ENCODE measurements at regions not wholly inside any gene's neighbourhood (a gene's known extent, or its start where the extent isn't known, plus 50 kb on each side); places are given as distances from the start of the nearest gene placed in this dataset.

GRCh38 chr18:55737781-55738468, 149.9 kb upstream of the TCF4 start:
- Mint-ChIP-seq H3K27me3 (ENCODE audit: low read depth in 2 of 2) (no peaks in the 10 kb centered on the region), H3K9me3 (peaks cover 2 to 3% of the 10 kb centered on the region in 2 donors), H3K4me3 (no peak overlapping the region), H3K36me3 (no peaks in the 10 kb centered on the region), H3K4me1 (no peaks in the 10 kb centered on the region), H3K27ac (no peak overlapping the region)
- no peak for TF ChIP-seq CTCF (IDR thresholded peaks at IDR 0.05)
- WGBS (ENCODE audit: insufficient coverage) = no CpG with 5 or more reads among the region's 1 CpG
- H3K27ac ChIP-seq (ENCODE audit: low read length) = no peak overlapping the region
- no peak overlapping the region for H3K4me3 ChIP-seq (ENCODE audit: low read length)
- ATAC-seq = no peak
- H3K27me3 ChIP-seq (ENCODE audit: control insufficient read depth, insufficient read depth, low read length) = no peaks in the 10 kb centered on the region
- intact Hi-C loops (cut with micrococcal nuclease) = no loop called here
- H3K9me3 ChIP-seq (ENCODE audit: control insufficient read depth, insufficient read depth, low read length) = no peaks in the 10 kb centered on the region
- no peaks in the 10 kb centered on the region for H3K36me3 ChIP-seq (ENCODE audit: control insufficient read depth, insufficient read depth, low read length)
- no peak for DNase-seq
- H3K4me1 ChIP-seq (ENCODE audit: control insufficient read depth, insufficient read depth, low read length) = no peaks in the 10 kb centered on the region

- no peaks in the 10 kb centered on the region for H3K36me3 ChIP-seq (ENCODE audit: control insufficient read depth, insufficient read depth, low read length)
- Mint-ChIP-seq H3K4me1 (no peaks in the 10 kb centered on the region), H3K9me3 (peaks cover 0 to 3% of the 10 kb centered on the region in 2 donors), H3K27me3 (ENCODE audit: low read depth in 2 of 2) (no peaks in the 10 kb centered on the region), H3K4me3 (no peak overlapping the region), H3K27ac (no peak overlapping the region), H3K36me3 (no peaks in the 10 kb centered on the region)
- H3K27ac ChIP-seq (ENCODE audit: low read length) = no peak overlapping the region
- intact Hi-C loops (cut with micrococcal nuclease) = no loop called here
- WGBS (ENCODE audit: insufficient coverage) = 93% methylated on average over 4 of the region's 4 CpGs
- no peak for ATAC-seq
- no peaks in the 10 kb centered on the region for H3K4me1 ChIP-seq (ENCODE audit: control insufficient read depth, insufficient read depth, low read length)
- no peak for TF ChIP-seq CTCF (IDR thresholded peaks at IDR 0.05)
- no peak overlapping the region for H3K4me3 ChIP-seq (ENCODE audit: low read length)
- H3K9me3 ChIP-seq (ENCODE audit: control insufficient read depth, insufficient read depth, low read length) = no peaks in the 10 kb centered on the region
- H3K27me3 ChIP-seq (ENCODE audit: control insufficient read depth, insufficient read depth, low read length) = no peaks in the 10 kb centered on the region
- no peak for DNase-seq
These were observed 149.3 kb upstream of the TCF4 start for GRCh38 chr18:55737266-55737665.

GRCh38 chr18:55735969-55736368, 148.0 kb upstream of the TCF4 start:
- no peaks in the 10 kb centered on the region for H3K36me3 ChIP-seq (ENCODE audit: control insufficient read depth, insufficient read depth, low read length)
- H3K27ac ChIP-seq (ENCODE audit: low read length) = no peak overlapping the region
- Mint-ChIP-seq H3K9me3 (peaks cover 0 to 3% of the 10 kb centered on the region in 2 donors), H3K27ac (no peak overlapping the region), H3K36me3 (no peaks in the 10 kb centered on the region), H3K4me3 (no peak overlapping the region), H3K4me1 (no peaks in the 10 kb centered on the region), H3K27me3 (ENCODE audit: low read depth in 2 of 2) (no peaks in the 10 kb centered on the region)
- WGBS (ENCODE audit: insufficient coverage) = 79% methylated on average over 3 of the region's 3 CpGs
- H3K4me3 ChIP-seq (ENCODE audit: low read length) = no peak overlapping the region
- TF ChIP-seq CTCF (IDR thresholded peaks at IDR 0.05) = no peak
- DNase-seq (no peak), ATAC-seq (no peak)
- no peaks in the 10 kb centered on the region for H3K9me3 ChIP-seq (ENCODE audit: control insufficient read depth, insufficient read depth, low read length)
- intact Hi-C loops (cut with micrococcal nuclease) = no loop called here
- H3K27me3 ChIP-seq (ENCODE audit: control insufficient read depth, insufficient read depth, low read length) = no peaks in the 10 kb centered on the region
- no peaks in the 10 kb centered on the region for H3K4me1 ChIP-seq (ENCODE audit: control insufficient read depth, insufficient read depth, low read length)
